OCI-LY7 (cell line): ENCODE measurements at regions not wholly inside any gene's neighbourhood (a gene's known extent, or its start where the extent isn't known, plus 50 kb on each side); places are given as distances from the start of the nearest gene placed in this dataset.
A peak's percentile ranks its signal among the peaks of the same experiment; 100 is the strongest.

Experiments
- BruUV-seq: library from RNA; stranded (reverse); fragments of 400-500 nt; replicated peaks from 2 replicates; lab custom pipeline; 2021; lab: Mats Ljungman, UMichigan
- CTCF ChIA-PET: fragments of 300-600 bp; sonication (Branson Sonifier 250); formaldehyde crosslinking; loops from one replicate; lab custom pipeline; 2022; ENCODE audit warnings: antibody characterized with exemption; ENCODE audit not compliant: unreplicated experiment; lab: Charles Lee
- POLR2A ChIA-PET: fragments of 300-600 bp; sonication (Branson Sonifier 250); formaldehyde crosslinking; loops from one replicate; lab custom pipeline; 2022; ENCODE audit warnings: antibody characterized with exemption; lab: Charles Lee
- DNase-seq: peaks from one replicate; pipeline ENCODE4 v3.0.0-alpha.2; 2015; ENCODE audit warnings: low spot score
- H2AFZ ChIP-seq: fragments of 200-600 bp; sonication (generic), shearing (Covaris generic); 2 replicates; pipeline ENCODE4 v1.6.1; 2014; ENCODE audit warnings: mild to moderate bottlenecking, antibody characterized with exemption, low read length, moderate library complexity
- H3K27ac ChIP-seq: fragments of 200-600 bp; sonication (generic); 2 replicates; pipeline ENCODE4 v1.5.1; 2014; ENCODE audit warnings: mixed run types, low read depth, mild to moderate bottlenecking, moderate library complexity, low read length, inconsistent platforms; ENCODE audit not compliant: poor library complexity, severe bottlenecking
- H3K36me3 ChIP-seq: fragments of 200-600 bp; sonication (generic); 2 replicates; pipeline ENCODE4 v1.6.1; 2014; ENCODE audit warnings: mild to moderate bottlenecking, antibody characterized with exemption, low read length, moderate library complexity, mixed read lengths; ENCODE audit not compliant: insufficient read depth
- H3K4me1 ChIP-seq: fragments of 200-600 bp; sonication (generic); 2 replicates; pipeline ENCODE4 v1.5.1; 2014; ENCODE audit warnings: mild to moderate bottlenecking, low read length; ENCODE audit not compliant: insufficient read depth, poor library complexity, severe bottlenecking
- H3K4me2 ChIP-seq: fragments of 200-600 bp; sonication (generic); 2 replicates; pipeline ENCODE4 v1.6.1; 2014; ENCODE audit warnings: mild to moderate bottlenecking, low read length
- H3K4me3 ChIP-seq: fragments of 200-600 bp; sonication (generic); 2 replicates; pipeline ENCODE4 v1.5.1; 2014; ENCODE audit warnings: mild to moderate bottlenecking, low read depth, low read length; ENCODE audit not compliant: poor library complexity, severe bottlenecking
- H3K79me2 ChIP-seq: fragments of 200-600 bp; sonication (generic); 2 replicates; pipeline ENCODE4 v1.6.1; 2016; ENCODE audit warnings: low read depth, mild to moderate bottlenecking, low read length, moderate library complexity, mixed read lengths; ENCODE audit not compliant: insufficient read depth
- H3K9me2 ChIP-seq: fragments of 200-600 bp; sonication (generic); 2 replicates; pipeline ENCODE4 v1.6.1; 2016; ENCODE audit warnings: mild to moderate bottlenecking, low read length, mixed read lengths; ENCODE audit not compliant: insufficient read depth
- H3K9me3 ChIP-seq: fragments of 200-600 bp; sonication (generic); 2 replicates; pipeline ENCODE4 v1.6.1; 2014; ENCODE audit warnings: mild to moderate bottlenecking, mixed run types, low read length, mixed read lengths
- H4K20me1 ChIP-seq: fragments of 200-600 bp; sonication (generic); 2 replicates; pipeline ENCODE4 v1.6.1; 2014; ENCODE audit warnings: mild to moderate bottlenecking, antibody characterized with exemption, low read length, moderate library complexity, mixed read lengths; ENCODE audit not compliant: insufficient read depth
- CTCF ChIP-seq: fragments of 200-600 bp; sonication (generic); conservative IDR thresholded peaks from 2 replicates; pipeline ENCODE4 v1.5.1; 2014; ENCODE audit warnings: mild to moderate bottlenecking, antibody characterized with exemption, low read length, moderate library complexity, mixed read lengths
- EZH2phosphoT487 ChIP-seq: fragments of 200-600 bp; sonication (generic); IDR thresholded peaks from 2 replicates; pipeline ENCODE4 v1.6.1; 2018; ENCODE audit warnings: low read depth, borderline replicate concordance, mild to moderate bottlenecking, mixed run types, antibody characterized with exemption, low read length, moderate library complexity, mixed read lengths
- intact Hi-C: fragments of 100-400 bp; cut with micrococcal nuclease; formaldehyde crosslinking; loops from one replicate; pipeline ENCODE4 v1.10.0; 2022; ENCODE audit not compliant: unreplicated experiment

GRCh38 chr1:245091171-245091621 is 63.6 kb upstream of the KIF26B start:
- POLR2A ChIA-PET, result interaction anchor here (0.7 kb wide), 1 partner anchor 22 kb away, joined by 3 read pairs; no protein-coding TSS in a partner anchor
- Histone ChIP-seq H3K36me3 (no peaks in the 10 kb centered on the region), H3K79me2 (no peaks in the 10 kb centered on the region), H2AFZ (no peak overlapping the region), H4K20me1 (no peaks in the 10 kb centered on the region), H3K4me1 (no peaks in the 10 kb centered on the region), H3K9me2 (no peaks in the 10 kb centered on the region), H3K4me2 (no peak overlapping the region), H3K4me3 (no peak overlapping the region), H3K27ac (no peak overlapping the region), H3K9me3 (no peaks in the 10 kb centered on the region)
- BruUV-seq, result no TSS peak
- TF ChIP-seq EZH2phosphoT487 (no peak), CTCF (no peak)
- CTCF ChIA-PET, result no interaction called here
- DNase-seq, result no peak
- intact Hi-C loops, result no loop called here

GRCh38 chr1:245090491-245091090 is 64.2 kb upstream of the KIF26B start:
- intact Hi-C loops, result no loop called here
- no peak for TF ChIP-seq EZH2phosphoT487
- no peak for TF ChIP-seq CTCF
- DNase-seq, result no peak
- Histone ChIP-seq H3K4me2 (no peak overlapping the region), H3K27ac (no peak overlapping the region), H3K9me2 (no peaks in the 10 kb centered on the region), H3K9me3 (no peaks in the 10 kb centered on the region), H3K4me1 (no peaks in the 10 kb centered on the region), H2AFZ (no peak overlapping the region), H3K79me2 (no peaks in the 10 kb centered on the region), H4K20me1 (no peaks in the 10 kb centered on the region), H3K4me3 (no peak overlapping the region), H3K36me3 (no peaks in the 10 kb centered on the region)
- ChIA-PET POLR2A (interaction anchor here (0.7 kb wide), 1 partner anchor 23 kb away, joined by 3 read pairs; no protein-coding TSS in a partner anchor), CTCF (no interaction called here)
- BruUV-seq, result no TSS peak

DNA sequence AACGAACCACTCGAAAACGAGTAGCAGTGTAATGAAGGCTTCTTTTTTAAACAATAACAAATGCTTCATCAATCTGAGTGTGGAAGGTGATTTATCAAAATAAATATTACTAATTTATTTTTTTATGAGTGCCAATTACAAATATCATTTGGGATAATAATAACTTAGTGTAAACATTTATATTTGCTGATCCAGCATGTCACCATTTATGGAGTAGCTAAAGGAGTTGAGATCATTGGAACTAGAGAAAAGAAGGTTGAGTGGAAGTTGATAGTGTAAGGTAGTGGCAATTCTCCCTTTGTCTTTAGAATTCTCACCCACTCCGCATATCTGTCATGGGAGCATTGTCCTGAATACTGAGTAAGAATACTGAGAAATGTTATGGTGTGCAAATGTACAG is 67.1 kb upstream of the KIF26B start:
- BruUV-seq, result TSS peak; percentile 34
- H3K9me2 ChIP-seq, result no peaks in the 10 kb centered on the region
- H2AFZ ChIP-seq, result no peak overlapping the region
- no peak overlapping the region for H3K27ac ChIP-seq
- H4K20me1 ChIP-seq, result no peaks in the 10 kb centered on the region
- intact Hi-C loops, result no loop called here
- H3K79me2 ChIP-seq, result no peaks in the 10 kb centered on the region
- H3K4me1 ChIP-seq, result no peaks in the 10 kb centered on the region
- ChIA-PET CTCF (no interaction called here), POLR2A (interaction anchor here (0.6 to 0.7 kb wide), 2 partner anchors 1104 to 1116 kb away, joined by 3 to 5 read pairs; no protein-coding TSS in a partner anchor)
- TF ChIP-seq EZH2phosphoT487 (no peak), CTCF (no peak)
- DNase-seq, result no peak
- H3K4me2 ChIP-seq, result no peak overlapping the region
- H3K36me3 ChIP-seq, result no peaks in the 10 kb centered on the region
- no peaks in the 10 kb centered on the region for H3K9me3 ChIP-seq
- H3K4me3 ChIP-seq, result no peak overlapping the region
